Ovary (tissue), 3 donors: ENCODE measurements at regions not wholly inside any gene's neighbourhood (a gene's known extent, or its start where the extent isn't known, plus 50 kb on each side); places are given as distances from the start of the nearest gene placed in this dataset.

Experiments
- POLR2A ChIP-seq: fragments of 450-650 bp; IDR thresholded peaks from one replicate; pipeline ENCODE4 v1.6.1; 2017; ENCODE audit warnings: antibody characterized with exemption, mild to moderate bottlenecking, moderate library complexity
- TF ChIP-seq, protein P1 (sequence below), 3 donors: fragments of 450-650 bp in 2 of 3; fragments of 200-600 bp in 1 of 3; IDR thresholded peaks; one replicate each; pipeline versions ENCODE4 v1.5.1 to v1.8.0; 2016 to 2022; ENCODE audit warnings: antibody characterized with exemption in 3 of 3, mild to moderate bottlenecking in 1 of 3
- donor health status: DM: no; HTN: no; CAD: no.

- TF ChIP-seq, protein P1, sequence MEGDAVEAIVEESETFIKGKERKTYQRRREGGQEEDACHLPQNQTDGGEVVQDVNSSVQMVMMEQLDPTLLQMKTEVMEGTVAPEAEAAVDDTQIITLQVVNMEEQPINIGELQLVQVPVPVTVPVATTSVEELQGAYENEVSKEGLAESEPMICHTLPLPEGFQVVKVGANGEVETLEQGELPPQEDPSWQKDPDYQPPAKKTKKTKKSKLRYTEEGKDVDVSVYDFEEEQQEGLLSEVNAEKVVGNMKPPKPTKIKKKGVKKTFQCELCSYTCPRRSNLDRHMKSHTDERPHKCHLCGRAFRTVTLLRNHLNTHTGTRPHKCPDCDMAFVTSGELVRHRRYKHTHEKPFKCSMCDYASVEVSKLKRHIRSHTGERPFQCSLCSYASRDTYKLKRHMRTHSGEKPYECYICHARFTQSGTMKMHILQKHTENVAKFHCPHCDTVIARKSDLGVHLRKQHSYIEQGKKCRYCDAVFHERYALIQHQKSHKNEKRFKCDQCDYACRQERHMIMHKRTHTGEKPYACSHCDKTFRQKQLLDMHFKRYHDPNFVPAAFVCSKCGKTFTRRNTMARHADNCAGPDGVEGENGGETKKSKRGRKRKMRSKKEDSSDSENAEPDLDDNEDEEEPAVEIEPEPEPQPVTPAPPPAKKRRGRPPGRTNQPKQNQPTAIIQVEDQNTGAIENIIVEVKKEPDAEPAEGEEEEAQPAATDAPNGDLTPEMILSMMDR (IDR thresholded peaks at IDR 0.05) = no peak
- no peak for TF ChIP-seq POLR2A
These were observed 319.8 kb downstream of the HINT1 start for GRCh38 chr5:130845049-130845765.
